HEK293T (cell line): ENCODE measurements at regions not wholly inside any gene's neighbourhood (a gene's known extent, or its start where the extent isn't known, plus 50 kb on each side); places are given as distances from the start of the nearest gene placed in this dataset.

Experiments
- CTCF ChIA-PET: fragments of 350-600 bp; formaldehyde crosslinking; extraction: SDS; loops from one replicate; lab custom pipeline; 2021; ENCODE audit warnings: antibody characterized with exemption, inconsistent platforms; lab: Yijun Ruan, JAX
- POLR2A ChIA-PET: fragments of 350-600 bp; formaldehyde crosslinking; extraction: SDS; loops from one replicate; lab custom pipeline; 2020; ENCODE audit warnings: antibody characterized with exemption, inconsistent platforms; lab: Yijun Ruan, JAX
- DNase-seq: peaks from one replicate; pipeline ENCODE4 v3.0.0; 2012; ENCODE audit warnings: mixed read lengths; ENCODE audit errors: extremely low spot score
- ARNT ChIP-seq: fragments of 450-650 bp; IDR thresholded peaks from 2 replicates; pipeline ENCODE4 v1.6.1; 2017; ENCODE audit warnings: mild to moderate bottlenecking
- BHLHE40 ChIP-seq: fragments of 450-650 bp; IDR thresholded peaks from 2 replicates; pipeline ENCODE4 v1.6.1; 2016; ENCODE audit warnings: mild to moderate bottlenecking, moderate library complexity, borderline replicate concordance
- CTBP1 ChIP-seq: fragments of 450-650 bp; IDR thresholded peaks from 2 replicates; pipeline ENCODE4 v1.6.1; 2016; ENCODE audit warnings: borderline replicate concordance
- ELF4 ChIP-seq: fragments of 450-650 bp; IDR thresholded peaks from 2 replicates; pipeline ENCODE4 v1.6.1; 2017; ENCODE audit warnings: antibody characterized with exemption
- FOXA1 ChIP-seq: fragments of 450-650 bp; IDR thresholded peaks from 2 replicates; pipeline ENCODE4 v1.6.1; 2016; ENCODE audit warnings: mild to moderate bottlenecking
- FOXK2 ChIP-seq: fragments of 450-650 bp; IDR thresholded peaks from 2 replicates; pipeline ENCODE4 v1.6.1; 2016; ENCODE audit warnings: mild to moderate bottlenecking
- FOXM1 ChIP-seq: fragments of 450-650 bp; IDR thresholded peaks from 2 replicates; pipeline ENCODE4 v1.6.1; 2017; ENCODE audit warnings: mild to moderate bottlenecking, borderline replicate concordance
- HDGF ChIP-seq: fragments of 450-650 bp; IDR thresholded peaks from 2 replicates; pipeline ENCODE4 v1.6.1; 2017; ENCODE audit warnings: antibody characterized with exemption, borderline replicate concordance
- L3MBTL2 ChIP-seq: fragments of 450-650 bp; conservative IDR thresholded peaks from 2 replicates; pipeline ENCODE4 v1.6.1; 2016; ENCODE audit warnings: mild to moderate bottlenecking
- LEF1 ChIP-seq: fragments of 450-650 bp; IDR thresholded peaks from 2 replicates; pipeline ENCODE4 v1.6.1; 2017; ENCODE audit warnings: mild to moderate bottlenecking, borderline replicate concordance
- NFRKB ChIP-seq: fragments of 450-650 bp; IDR thresholded peaks from 2 replicates; pipeline ENCODE4 v1.6.1; 2016; ENCODE audit warnings: mild to moderate bottlenecking, moderate library complexity
- SP1 ChIP-seq: fragments of 450-650 bp; IDR thresholded peaks from 2 replicates; pipeline ENCODE4 v1.6.1; 2017
- SUZ12 ChIP-seq: fragments of 450-650 bp; IDR thresholded peaks from 2 replicates; pipeline ENCODE4 v1.6.1; 2016; ENCODE audit warnings: mild to moderate bottlenecking
- TARDBP ChIP-seq: fragments of 450-650 bp; IDR thresholded peaks from 2 replicates; pipeline ENCODE4 v1.6.1; 2016
- ZNF384 ChIP-seq: fragments of 450-650 bp; IDR thresholded peaks from 2 replicates; pipeline ENCODE4 v1.6.1; 2016
- TF ChIP-seq, protein P1 (sequence below): fragments of 450-650 bp; IDR thresholded peaks from 2 replicates; pipeline ENCODE4 v1.6.1; 2016

DNA sequence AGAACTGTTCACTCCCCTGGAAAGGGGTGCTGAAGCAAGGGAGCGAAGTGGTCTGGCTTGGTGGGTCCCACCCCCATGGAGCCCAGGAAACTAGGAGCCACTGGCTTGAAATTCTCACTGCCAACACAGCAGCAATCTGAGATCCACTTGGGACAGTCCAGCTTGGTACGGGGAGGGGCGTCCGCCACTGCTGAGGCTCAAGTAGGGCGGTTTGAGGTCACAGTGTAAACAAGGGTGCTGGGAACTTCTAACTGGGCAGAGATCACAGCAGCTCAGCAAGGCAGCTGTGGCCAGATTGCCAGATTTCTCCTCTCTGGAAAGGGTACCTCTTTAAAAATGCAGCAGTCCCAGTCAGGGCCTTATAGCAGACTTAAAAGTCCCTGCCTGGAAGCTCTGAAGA, 53.9 kb upstream of the GALNTL6 start:
- TF ChIP-seq CTBP1 (no peak), BHLHE40 (no peak)
- ChIA-PET POLR2A (no interaction called here), CTCF (no interaction called here)
- DNase-seq = no peak

DNA sequence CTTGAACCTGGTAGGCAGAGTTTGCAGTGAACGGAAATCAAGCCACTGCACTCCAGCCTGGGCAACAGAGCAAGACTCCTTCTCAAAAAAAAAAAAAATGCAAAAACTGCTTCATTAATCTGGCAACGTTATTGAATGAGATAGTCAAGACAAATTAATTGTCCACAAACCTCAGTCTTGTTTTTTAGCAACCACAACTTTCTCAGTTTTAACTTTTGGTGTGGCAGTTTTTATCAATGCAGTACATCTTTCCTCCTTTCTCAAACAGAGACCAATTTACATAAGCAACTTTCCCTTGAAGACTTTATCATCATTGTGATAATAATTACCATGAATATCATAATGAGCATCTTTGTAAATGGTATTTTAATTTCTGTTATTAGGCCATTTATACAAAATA, 61.7 kb upstream of the GALNTL6 start:
- no peak for TF ChIP-seq HDGF
- TF ChIP-seq SUZ12 = no peak
- TF ChIP-seq SP1 = no peak
- TF ChIP-seq BHLHE40 = no peak
- no peak for TF ChIP-seq ARNT
- TF ChIP-seq FOXA1 = no peak
- TF ChIP-seq CTBP1 = no peak
- TF ChIP-seq, protein P1, sequence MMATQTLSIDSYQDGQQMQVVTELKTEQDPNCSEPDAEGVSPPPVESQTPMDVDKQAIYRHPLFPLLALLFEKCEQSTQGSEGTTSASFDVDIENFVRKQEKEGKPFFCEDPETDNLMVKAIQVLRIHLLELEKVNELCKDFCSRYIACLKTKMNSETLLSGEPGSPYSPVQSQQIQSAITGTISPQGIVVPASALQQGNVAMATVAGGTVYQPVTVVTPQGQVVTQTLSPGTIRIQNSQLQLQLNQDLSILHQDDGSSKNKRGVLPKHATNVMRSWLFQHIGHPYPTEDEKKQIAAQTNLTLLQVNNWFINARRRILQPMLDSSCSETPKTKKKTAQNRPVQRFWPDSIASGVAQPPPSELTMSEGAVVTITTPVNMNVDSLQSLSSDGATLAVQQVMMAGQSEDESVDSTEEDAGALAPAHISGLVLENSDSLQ = no peak
- no peak for TF ChIP-seq TARDBP
- no peak for TF ChIP-seq ZNF384
- TF ChIP-seq FOXK2 = no peak
- no peak for TF ChIP-seq FOXM1
- no peak for TF ChIP-seq NFRKB
- DNase-seq = no peak
- POLR2A ChIA-PET = no interaction called here
- CTCF ChIA-PET = no interaction called here

DNA sequence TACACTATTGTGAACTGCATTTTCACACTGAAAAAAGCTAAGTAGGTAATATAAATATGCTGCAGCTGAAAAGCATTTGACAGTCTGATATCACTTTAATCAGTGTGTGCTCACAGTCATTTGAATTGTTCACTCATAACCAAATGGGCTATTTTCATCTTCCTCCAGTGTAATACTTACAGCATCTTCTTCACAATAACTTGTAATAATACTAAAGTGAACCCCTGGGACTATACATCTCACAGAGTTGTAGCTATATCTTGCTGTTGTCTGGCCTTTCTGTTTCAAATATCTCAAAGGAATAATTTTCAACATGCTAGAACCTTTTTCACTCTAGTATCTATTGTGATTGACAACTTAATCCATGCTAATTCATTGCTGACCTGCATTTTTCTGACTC, 66.8 kb upstream of the GALNTL6 start:
- ChIA-PET CTCF (no interaction called here), POLR2A (no interaction called here)
- TF ChIP-seq SUZ12 (no peak), ZNF384 (no peak), HDGF (no peak), L3MBTL2 (no peak), FOXK2 (no peak), SP1 (no peak), FOXM1 (no peak), BHLHE40 (no peak), FOXA1 (no peak), CTBP1 (no peak), LEF1 (no peak), NFRKB (no peak), ELF4 (no peak), ARNT (no peak), TARDBP (no peak)
- TF ChIP-seq, protein P1 = no peak
- DNase-seq = no peak

DNA sequence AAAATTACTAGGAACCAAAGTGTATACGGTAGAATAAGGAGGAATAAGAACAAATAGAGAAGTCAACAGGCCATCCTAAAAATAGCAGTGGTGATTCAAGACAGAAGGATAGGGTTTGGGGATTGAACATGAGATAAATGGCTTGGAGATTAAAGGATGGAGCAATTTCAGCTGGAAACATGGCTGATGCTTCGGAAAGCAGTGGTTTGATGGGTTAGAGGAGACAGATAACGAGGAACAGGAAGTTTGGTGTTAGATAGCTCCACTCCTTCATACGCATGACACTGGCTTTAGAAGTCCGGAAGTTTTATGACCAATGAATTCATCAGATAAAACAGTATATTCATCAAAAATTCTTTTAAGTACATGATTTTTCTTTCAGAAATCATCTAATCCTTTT, 70.8 kb upstream of the GALNTL6 start:
- CTCF ChIA-PET = no interaction called here
- TF ChIP-seq, protein P1 = no peak
- TF ChIP-seq NFRKB = no peak
- TF ChIP-seq FOXK2 = no peak
- no peak for TF ChIP-seq L3MBTL2
- no peak for TF ChIP-seq HDGF
- no peak for TF ChIP-seq ELF4
- no peak for TF ChIP-seq TARDBP
- no peak for TF ChIP-seq ZNF384
- no peak for TF ChIP-seq SP1
- no peak for TF ChIP-seq FOXA1
- no peak for TF ChIP-seq LEF1
- no peak for DNase-seq
- POLR2A ChIA-PET = no interaction called here

DNA sequence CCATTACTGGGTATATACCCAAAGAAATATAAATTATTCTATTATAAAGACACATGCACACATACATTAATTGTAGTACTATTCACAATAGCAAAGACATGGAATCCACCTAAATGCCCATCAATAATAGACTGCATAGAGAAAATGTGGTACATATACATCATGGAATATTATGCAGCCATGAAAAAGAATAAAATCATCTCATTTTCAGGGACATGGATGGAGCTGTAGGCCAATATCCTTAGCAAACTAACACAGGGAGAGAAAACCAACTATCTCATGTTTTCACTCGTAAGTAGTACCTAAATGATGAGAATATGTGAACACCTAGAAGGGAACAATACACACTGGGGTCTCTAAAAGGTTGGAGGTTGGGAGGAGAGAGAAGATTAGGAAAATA, 86.0 kb upstream of the GALNTL6 start:
- DNase-seq = no peak
- POLR2A ChIA-PET = no interaction called here
- TF ChIP-seq ELF4 (no peak), L3MBTL2 (no peak), FOXA1 (no peak), LEF1 (no peak), ZNF384 (no peak), CTBP1 (no peak), HDGF (no peak), BHLHE40 (no peak), NFRKB (no peak), FOXM1 (no peak), TARDBP (no peak), SUZ12 (no peak), FOXK2 (no peak), ARNT (no peak), SP1 (no peak)
- TF ChIP-seq, protein P1 = no peak
- CTCF ChIA-PET = no interaction called here

DNA sequence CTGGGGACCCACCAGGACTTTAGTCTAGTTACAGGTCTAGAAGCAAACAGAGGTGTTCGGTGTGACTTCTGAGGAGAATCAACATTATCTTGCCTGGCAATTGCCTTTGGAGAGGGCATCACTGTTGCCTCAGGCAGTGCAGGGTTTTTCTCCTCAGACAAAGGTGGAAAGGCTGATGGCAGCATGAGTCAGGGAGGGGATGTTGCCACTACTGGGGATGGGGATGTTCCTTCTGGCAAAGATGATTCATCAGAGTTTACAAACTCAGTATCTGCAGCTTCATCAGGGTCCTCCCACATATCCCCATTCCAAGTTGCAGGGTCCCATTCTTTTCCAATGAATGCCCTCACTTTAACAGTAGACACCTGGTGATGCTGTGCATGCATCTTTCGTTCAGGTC, 91.3 kb upstream of the GALNTL6 start:
- POLR2A ChIA-PET = no interaction called here
- no peak for DNase-seq
- CTCF ChIA-PET = no interaction called here
- TF ChIP-seq L3MBTL2 (no peak), CTBP1 (no peak), FOXM1 (no peak), HDGF (no peak), LEF1 (no peak), BHLHE40 (no peak), FOXK2 (no peak), NFRKB (no peak), FOXA1 (no peak), SP1 (no peak), SUZ12 (no peak), ELF4 (no peak), ZNF384 (no peak), ARNT (no peak), TARDBP (no peak)
- TF ChIP-seq, protein P1 = no peak
